GM23338 (cell line): ENCODE measurements at regions not wholly inside any gene's neighbourhood (a gene's known extent, or its start where the extent isn't known, plus 50 kb on each side); places are given as distances from the start of the nearest gene placed in this dataset.

Source experiments
- CREB1 ChIP-seq: fragments of 250-450 bp; sonication (Bioruptor Pico); IDR thresholded peaks from 2 replicates; pipeline ENCODE4 v1.5.0; 2020; ENCODE audit warnings: low read depth, mild to moderate bottlenecking, moderate library complexity
- CTCF ChIP-seq, 2 experiments: fragments of 200-600 bp in 1 of 2; sonication (generic) in 1 of 2; conservative IDR thresholded peaks; 2 replicates each; pipeline versions ENCODE4 v1.5.1 to v1.6.1; 2016 to 2017; ENCODE audit warnings: antibody characterized with exemption in 2 of 2, low read depth in 2 of 2, mild to moderate bottlenecking in 2 of 2, moderate library complexity in 1 of 2
- ETS1 ChIP-seq: IDR thresholded peaks from 2 replicates; pipeline ENCODE4 v1.6.1; 2016; ENCODE audit warnings: antibody characterized with exemption
- EZH2 ChIP-seq: fragments of 200-600 bp; sonication (generic); IDR thresholded peaks from one replicate; pipeline ENCODE4 v1.8.0; 2017; ENCODE audit warnings: antibody characterized with exemption, mild to moderate bottlenecking, low read depth; ENCODE audit not compliant: unreplicated experiment
- EZH2phosphoT487 ChIP-seq: fragments of 200-600 bp; sonication (generic); IDR thresholded peaks from one replicate; pipeline ENCODE4 v1.8.1; 2018; ENCODE audit warnings: antibody characterized with exemption; ENCODE audit not compliant: unreplicated experiment
- JUNB ChIP-seq: IDR thresholded peaks from one replicate; pipeline ENCODE4 v1.6.1; 2016; ENCODE audit warnings: antibody characterized with exemption; ENCODE audit not compliant: unreplicated experiment
- NANOG ChIP-seq: IDR thresholded peaks from 2 replicates; pipeline ENCODE4 v1.6.1; 2016; ENCODE audit warnings: antibody characterized with exemption, borderline replicate concordance
- POLR2AphosphoS5 ChIP-seq: IDR thresholded peaks from 2 replicates; pipeline ENCODE4 v1.6.1; 2016; ENCODE audit warnings: antibody characterized with exemption, low read depth
- REST ChIP-seq: IDR thresholded peaks from one replicate; pipeline ENCODE4 v1.6.1; 2018; ENCODE audit warnings: antibody characterized with exemption; ENCODE audit not compliant: unreplicated experiment
- ZNF114 ChIP-seq: fragments of 250-450 bp; sonication (Bioruptor Pico); IDR thresholded peaks from 2 replicates; pipeline ENCODE4 v1.5.0; 2020; ENCODE audit warnings: mild to moderate bottlenecking, moderate library complexity
- ZNF331 ChIP-seq: fragments of 250-450 bp; sonication (Bioruptor Pico); IDR thresholded peaks from 2 replicates; pipeline ENCODE4 v1.5.0; 2020; ENCODE audit warnings: low read depth, mild to moderate bottlenecking, moderate library complexity
- ZNF462 ChIP-seq: fragments of 250-450 bp; sonication (Bioruptor Pico); IDR thresholded peaks from 2 replicates; pipeline ENCODE4 v1.5.0; 2020; ENCODE audit warnings: mild to moderate bottlenecking, moderate library complexity

GRCh38 chr4:24190761-24191695 lies 301.2 kb upstream of the PPARGC1A start:
- no peak for TF ChIP-seq EZH2phosphoT487
- no peak for TF ChIP-seq EZH2
- no peak for TF ChIP-seq CTCF (conservative IDR thresholded peaks at IDR 0.05; ENCODE audit: low read depth in 2 of 2)
- no peak for TF ChIP-seq REST
- no peak for TF ChIP-seq ETS1
- TF ChIP-seq POLR2AphosphoS5 = no peak
- TF ChIP-seq NANOG = no peak
- TF ChIP-seq ZNF331 (CRISPR knock-in tag) = no peak
- TF ChIP-seq ZNF114 (CRISPR knock-in tag) = no peak
- TF ChIP-seq CREB1 (CRISPR knock-in tag) = no peak
- TF ChIP-seq JUNB = no peak
- TF ChIP-seq ZNF462 = no peak
